Psoas muscle (tissue), 7 donors: ENCODE measurements at regions not wholly inside any gene's neighbourhood (a gene's known extent, or its start where the extent isn't known, plus 50 kb on each side); places are given as distances from the start of the nearest gene placed in this dataset.

Source experiments
- ATAC-seq, 4 donors: fragments of 200-7000 bp; cut with Tn5 transposase; one replicate each; pipeline ENCODE4 v1.9.1; 2020; ENCODE audit warnings: moderate library complexity in 3 of 4, mild to moderate bottlenecking in 2 of 4
- DNase-seq, 2 donors: peaks; one replicate each; pipeline ENCODE4 v3.0.0-alpha.2; 2020
- H3K27ac ChIP-seq: fragments of 200-600 bp; one replicate; pipeline ENCODE4 v1.8.0; 2022
- H3K27me3 ChIP-seq, 3 donors: fragments of 200-600 bp in 1 of 3; one replicate each; pipeline versions ENCODE4 v1.6.1 to v1.8.0; 2013 to 2022; ENCODE audit warnings: low read length in 2 of 3, mild to moderate bottlenecking in 2 of 3, moderate library complexity in 1 of 3; ENCODE audit not compliant: insufficient read depth in 3 of 3
- H3K36me3 ChIP-seq, 2 donors: fragments of 200-600 bp in 1 of 2; one replicate each; pipeline versions ENCODE4 v1.6.1 to v1.8.0; 2013 to 2022; ENCODE audit warnings: low read depth in 1 of 2, mild to moderate bottlenecking in 1 of 2, moderate library complexity in 1 of 2; ENCODE audit not compliant: insufficient read depth in 1 of 2
- H3K4me1 ChIP-seq: fragments of 200-600 bp; one replicate; pipeline ENCODE4 v1.8.0; 2022
- H3K4me3 ChIP-seq: fragments of 200-600 bp; one replicate; pipeline ENCODE4 v1.8.0; 2022; ENCODE audit warnings: mild to moderate bottlenecking
- H3K9me3 ChIP-seq: fragments of 200-600 bp; one replicate; pipeline ENCODE4 v1.8.0; 2022
- WGBS, 3 donors: extraction: QIAGEN DNeasy Blood & Tissue Kit; methylation state at CpG; one replicate each; pipeline versions ENCODE4 v1.1.6 to v1.1.7; 2013; 5-methylcytosine and 5-hydroxymethylcytosine counted together
- intact Hi-C, 2 donors: fragments of 100-400 bp; cut with DNase I; formaldehyde crosslinking; loops; one replicate each; pipeline versions ENCODE4 v1.11.0 to v1.14.2; 2022
- TF ChIP-seq, protein P1 (sequence below): fragments of 200-600 bp; IDR thresholded peaks from one replicate; pipeline ENCODE4 v1.8.0; 2022; ENCODE audit warnings: antibody characterized with exemption
- donor health status: healthy with polysubstance abuse.
- donor health status: DM: no; HTN: no; CAD: no; lungs with moderate emphysema.
- donor health status: Bipolar disorder and iron deficiency.
- donor health status: healthy.
- donor health status: DM: yes; HTN: yes; CAD: no.
- donor health status: DM: no; HTN: no; CAD: no.
- donor health status: DM: yes; HTN: yes; CAD: no.

DNA sequence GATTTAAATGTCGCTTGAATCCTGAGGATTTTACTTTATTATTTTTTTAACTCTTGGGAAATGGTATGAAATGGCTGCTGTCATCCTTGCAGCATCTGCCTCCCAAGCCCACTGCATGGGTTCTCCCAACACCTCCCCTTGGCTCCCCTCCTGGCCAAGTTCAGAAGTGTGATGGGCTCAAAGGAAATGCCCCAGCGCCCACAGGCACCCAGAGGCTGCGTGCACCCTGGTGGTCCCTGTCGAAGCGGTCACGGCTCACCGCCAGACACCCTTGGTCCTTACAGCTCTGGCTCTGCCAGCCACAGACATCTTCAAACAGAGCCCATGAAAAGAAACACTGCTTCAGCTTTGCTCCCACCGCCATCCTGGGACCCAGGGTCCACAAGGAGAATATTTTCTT lies 334.7 kb downstream of the SOX9 start:
- WGBS, 3 donors: 80 to 85% (median 84%) methylated on average over 8 of the region's 8 CpGs
- H3K9me3 ChIP-seq: no peaks in the 10 kb centered on the region
- H3K36me3 ChIP-seq: no peaks in the 10 kb centered on the region
- no peaks in the 10 kb centered on the region for H3K4me1 ChIP-seq
- ATAC-seq (no peak), DNase-seq (no peak)
- no peak overlapping the region for H3K4me3 ChIP-seq
- TF ChIP-seq, protein P1, sequence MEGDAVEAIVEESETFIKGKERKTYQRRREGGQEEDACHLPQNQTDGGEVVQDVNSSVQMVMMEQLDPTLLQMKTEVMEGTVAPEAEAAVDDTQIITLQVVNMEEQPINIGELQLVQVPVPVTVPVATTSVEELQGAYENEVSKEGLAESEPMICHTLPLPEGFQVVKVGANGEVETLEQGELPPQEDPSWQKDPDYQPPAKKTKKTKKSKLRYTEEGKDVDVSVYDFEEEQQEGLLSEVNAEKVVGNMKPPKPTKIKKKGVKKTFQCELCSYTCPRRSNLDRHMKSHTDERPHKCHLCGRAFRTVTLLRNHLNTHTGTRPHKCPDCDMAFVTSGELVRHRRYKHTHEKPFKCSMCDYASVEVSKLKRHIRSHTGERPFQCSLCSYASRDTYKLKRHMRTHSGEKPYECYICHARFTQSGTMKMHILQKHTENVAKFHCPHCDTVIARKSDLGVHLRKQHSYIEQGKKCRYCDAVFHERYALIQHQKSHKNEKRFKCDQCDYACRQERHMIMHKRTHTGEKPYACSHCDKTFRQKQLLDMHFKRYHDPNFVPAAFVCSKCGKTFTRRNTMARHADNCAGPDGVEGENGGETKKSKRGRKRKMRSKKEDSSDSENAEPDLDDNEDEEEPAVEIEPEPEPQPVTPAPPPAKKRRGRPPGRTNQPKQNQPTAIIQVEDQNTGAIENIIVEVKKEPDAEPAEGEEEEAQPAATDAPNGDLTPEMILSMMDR: no peak
- H3K27ac ChIP-seq: no peak overlapping the region
- peaks cover 0 to 2% (median 0%) of the 10 kb centered on the region in 3 donors for H3K27me3 ChIP-seq
- intact Hi-C loops: no loop called here

DNA sequence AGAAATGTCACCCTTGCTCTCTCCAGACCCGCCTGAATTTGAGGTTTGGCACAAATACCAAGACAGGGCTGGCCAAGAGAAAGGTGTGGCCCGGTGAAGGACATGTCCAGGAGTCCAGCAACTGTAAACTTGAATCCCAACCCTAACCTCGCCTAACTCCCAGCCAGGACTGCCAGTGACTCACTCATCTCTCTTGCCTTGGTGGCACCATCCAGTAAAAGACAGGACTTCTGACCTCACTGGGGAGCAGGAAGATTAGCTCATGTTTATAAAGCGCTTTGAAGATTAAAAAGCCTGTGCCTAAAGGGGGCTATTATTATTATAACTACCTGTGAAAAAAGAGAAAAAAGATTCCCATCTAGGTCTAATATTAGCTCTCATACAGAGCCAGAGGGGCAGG lies 335.3 kb downstream of the SOX9 start:
- no peaks in the 10 kb centered on the region for H3K36me3 ChIP-seq
- WGBS, 3 donors: 58 to 76% (median 62%) methylated on average over 4 of the region's 4 CpGs
- no peaks in the 10 kb centered on the region for H3K9me3 ChIP-seq
- H3K4me3 ChIP-seq: no peak overlapping the region
- DNase-seq (no peak), ATAC-seq (no peak)
- H3K27ac ChIP-seq: no peak overlapping the region
- intact Hi-C loops: no loop called here
- peaks cover 0 to 2% (median 0%) of the 10 kb centered on the region in 3 donors for H3K27me3 ChIP-seq
- TF ChIP-seq, protein P1: no peak
- no peaks in the 10 kb centered on the region for H3K4me1 ChIP-seq

DNA sequence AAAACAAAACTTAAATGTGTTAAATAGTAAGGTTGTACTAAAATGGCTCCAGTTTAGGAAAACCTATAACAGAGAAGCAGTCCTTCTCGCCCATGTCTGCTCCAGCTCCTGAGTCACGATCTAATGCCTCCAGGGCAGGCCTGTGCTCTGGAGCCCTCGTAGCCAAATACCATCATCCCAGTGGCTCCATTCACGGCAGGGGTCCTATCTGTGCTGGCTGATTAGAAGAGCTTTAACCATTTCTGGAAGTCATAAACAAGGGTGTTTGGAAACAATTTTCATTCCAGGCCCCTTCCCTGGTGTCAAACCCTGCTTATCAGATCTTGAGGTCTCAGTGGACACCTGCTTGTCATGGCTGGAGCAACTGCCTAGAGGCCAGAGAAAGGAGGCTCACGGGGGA lies 336.9 kb downstream of the SOX9 start:
- peaks cover 0 to 2% (median 0%) of the 10 kb centered on the region in 3 donors for H3K27me3 ChIP-seq
- intact Hi-C loops: no loop called here
- H3K4me3 ChIP-seq: no peak overlapping the region
- DNase-seq (no peak), ATAC-seq (no peak)
- TF ChIP-seq, protein P1: no peak
- H3K9me3 ChIP-seq: no peaks in the 10 kb centered on the region
- 86 to 94% (median 90%) methylated on average over 5 of the region's 5 CpGs for WGBS, 3 donors
- H3K27ac ChIP-seq: no peak overlapping the region
- no peaks in the 10 kb centered on the region for H3K36me3 ChIP-seq
- no peaks in the 10 kb centered on the region for H3K4me1 ChIP-seq

DNA sequence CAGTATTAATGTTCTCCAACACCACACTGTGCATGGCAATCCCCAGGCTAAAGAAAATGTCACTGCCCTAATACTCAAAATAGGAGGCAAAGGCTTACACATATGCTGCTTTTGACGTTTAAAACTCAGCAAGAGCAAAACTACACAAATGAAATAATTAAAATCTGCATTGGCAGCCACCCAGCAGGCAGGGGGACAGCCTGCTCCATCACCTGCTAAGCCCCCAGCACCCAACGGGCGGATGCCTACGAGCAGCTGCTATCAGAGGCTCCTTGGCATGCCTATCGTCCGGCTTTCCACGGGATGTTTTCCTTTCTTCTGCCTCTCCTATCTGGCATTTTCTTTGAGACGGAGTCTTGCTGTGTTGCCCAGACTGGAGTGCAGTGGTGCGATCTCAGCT lies 337.5 kb downstream of the SOX9 start:
- no peaks in the 10 kb centered on the region for H3K36me3 ChIP-seq
- no peaks in the 10 kb centered on the region for H3K9me3 ChIP-seq
- TF ChIP-seq, protein P1: no peak
- no peaks in the 10 kb centered on the region for H3K4me1 ChIP-seq
- 49 to 58% (median 56%) methylated on average over 9 of the region's 9 CpGs for WGBS, 3 donors
- intact Hi-C loops: no loop called here
- H3K27me3 ChIP-seq: peaks cover 0 to 2% (median 0%) of the 10 kb centered on the region in 3 donors
- DNase-seq (no peak), ATAC-seq (no peak)
- H3K27ac ChIP-seq: no peak overlapping the region
- no peak overlapping the region for H3K4me3 ChIP-seq

DNA sequence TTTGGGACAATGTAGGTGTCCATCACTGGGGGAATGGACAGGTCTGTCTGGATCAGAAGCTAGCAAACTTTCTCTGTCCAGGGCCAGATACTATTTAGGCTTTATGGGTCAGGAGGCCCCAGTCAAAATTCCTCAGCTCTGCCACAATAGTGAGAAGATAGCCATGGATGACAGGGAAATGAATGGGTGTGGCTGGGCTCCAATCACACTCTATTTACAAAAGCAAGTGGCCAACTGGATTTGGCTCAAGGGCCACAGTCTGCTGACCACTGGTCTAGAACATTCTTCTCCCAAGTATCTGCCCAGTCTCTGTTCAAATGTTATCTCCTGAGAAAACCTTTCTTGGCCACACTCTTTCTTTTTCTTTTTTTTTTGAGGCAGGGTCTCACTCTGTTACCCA lies 339.9 kb downstream of the SOX9 start:
- no peaks in the 10 kb centered on the region for H3K36me3 ChIP-seq
- H3K9me3 ChIP-seq: no peaks in the 10 kb centered on the region
- H3K27me3 ChIP-seq: peaks cover 0 to 2% (median 0%) of the 10 kb centered on the region in 3 donors
- H3K27ac ChIP-seq: no peak overlapping the region
- intact Hi-C loops: no loop called here
- no peak overlapping the region for H3K4me3 ChIP-seq
- TF ChIP-seq, protein P1: no peak
- no peaks in the 10 kb centered on the region for H3K4me1 ChIP-seq
- ATAC-seq (no peak), DNase-seq (no peak)
